Naive thymus-derived CD4-positive, alpha-beta T cell (primary cell): ENCODE measurements at regions not wholly inside any gene's neighbourhood (a gene's known extent, or its start where the extent isn't known, plus 50 kb on each side); places are given as distances from the start of the nearest gene placed in this dataset.

Experiments
- ATAC-seq: fragments of 150-1000 bp; cut with Tn5 transposase; 2 replicates; pipeline ENCODE4 v1.10.0; 2021; ENCODE audit warnings: mild to moderate bottlenecking, moderate library complexity
- CTCF ChIA-PET: fragments of 350-600 bp; sonication (Branson Sonifier 250); formaldehyde crosslinking; loops from one replicate; lab custom pipeline; 2021; ENCODE audit warnings: antibody characterized with exemption; lab: Charles Lee
- POLR2A ChIA-PET: fragments of 350-600 bp; sonication (Branson Sonifier 250); formaldehyde crosslinking; loops from one replicate; lab custom pipeline; 2021; ENCODE audit warnings: antibody characterized with exemption, inconsistent platforms; lab: Charles Lee
- DNase-seq, 9 donors: peaks; one replicate each; pipeline versions ENCODE4 v3.0.0 to v3.0.0-alpha.2; 2020 to 2022; ENCODE audit warnings: mixed read lengths in 1 of 9
- H3K27ac ChIP-seq: one replicate; pipeline ENCODE4 v1.7.0; 2013; ENCODE audit warnings: mild to moderate bottlenecking, low read depth, low read length, moderate library complexity
- H3K27me3 ChIP-seq, 2 donors: one replicate each; pipeline ENCODE4 v1.7.0; 2013; ENCODE audit warnings: low read length in 2 of 2, mild to moderate bottlenecking in 2 of 2, moderate library complexity in 2 of 2; ENCODE audit not compliant: control insufficient read depth in 2 of 2, insufficient read depth in 2 of 2
- H3K36me3 ChIP-seq, 3 experiments: 1 replicate in 2 of 3; 2 replicates in 1 of 3; pipeline ENCODE4 v1.7.0; 2013; ENCODE audit warnings: low read length in 3 of 3, mild to moderate bottlenecking in 3 of 3, moderate library complexity in 1 of 3; ENCODE audit not compliant: insufficient read depth in 3 of 3, control insufficient read depth in 2 of 3
- H3K4me1 ChIP-seq, 2 donors: one replicate each; pipeline ENCODE4 v1.7.0; 2013; ENCODE audit warnings: low read length in 2 of 2, mild to moderate bottlenecking in 2 of 2, moderate library complexity in 1 of 2; ENCODE audit not compliant: control insufficient read depth in 2 of 2, insufficient read depth in 2 of 2
- H3K4me3 ChIP-seq: 2 replicates; pipeline ENCODE4 v1.7.0; 2013; ENCODE audit warnings: mild to moderate bottlenecking, low read length
- H3K9me3 ChIP-seq, 3 experiments: 1 replicate in 2 of 3; 2 replicates in 1 of 3; pipeline ENCODE4 v1.7.0; 2013; ENCODE audit warnings: low read length in 3 of 3; ENCODE audit not compliant: control insufficient read depth in 2 of 3
- H3K27ac Mint-ChIP-seq, 9 donors: one replicate each; pipeline ENCODE4 v1.8.0; 2020 to 2022; ENCODE audit warnings: mixed read lengths in 9 of 9, mild to moderate bottlenecking in 8 of 9, moderate library complexity in 5 of 9, inconsistent platforms in 2 of 9
- H3K27me3 Mint-ChIP-seq, 5 donors: one replicate each; pipeline ENCODE4 v1.8.0; 2021 to 2022; ENCODE audit warnings: mixed read lengths in 5 of 5, mild to moderate bottlenecking in 1 of 5
- H3K36me3 Mint-ChIP-seq, 5 donors: one replicate each; pipeline ENCODE4 v1.8.0; 2020 to 2022; ENCODE audit warnings: mixed read lengths in 5 of 5, mild to moderate bottlenecking in 3 of 5, inconsistent platforms in 1 of 5
- H3K4me1 Mint-ChIP-seq, 7 donors: one replicate each; pipeline ENCODE4 v1.8.0; 2020 to 2022; ENCODE audit warnings: mixed read lengths in 7 of 7, mild to moderate bottlenecking in 3 of 7, inconsistent platforms in 1 of 7
- H3K4me3 Mint-ChIP-seq, 10 donors: one replicate each; pipeline ENCODE4 v1.8.0; 2020 to 2022; ENCODE audit warnings: mild to moderate bottlenecking in 10 of 10, mixed read lengths in 10 of 10, moderate library complexity in 6 of 10, inconsistent platforms in 2 of 10
- H3K9me3 Mint-ChIP-seq, 11 donors: one replicate each; pipeline ENCODE4 v1.8.0; 2020 to 2022; ENCODE audit warnings: mixed read lengths in 11 of 11, mild to moderate bottlenecking in 4 of 11, inconsistent platforms in 1 of 11, moderate library complexity in 1 of 11
- intact Hi-C, 2 donors: fragments of 100-400 bp; cut with micrococcal nuclease; formaldehyde crosslinking; loops; one replicate each; pipeline ENCODE4 v1.15.1; 2023

GRCh38 chr2:155062250-155062921 lies 363.9 kb downstream of the KCNJ3 start:
- Mint-ChIP-seq H3K27me3 (no peaks in the 10 kb centered on the region), H3K36me3 (no peaks in the 10 kb centered on the region), H3K4me3 (no peak overlapping the region), H3K4me1 (no peaks in the 10 kb centered on the region), H3K9me3 (peaks cover 0 to 18% (median 3%) of the 10 kb centered on the region in 11 donors), H3K27ac (no peak overlapping the region)
- Histone ChIP-seq H3K27ac (no peak overlapping the region), H3K4me1 (no peaks in the 10 kb centered on the region), H3K36me3 (no peaks in the 10 kb centered on the region), H3K27me3 (no peaks in the 10 kb centered on the region), H3K4me3 (no peak overlapping the region), H3K9me3 (no peaks in the 10 kb centered on the region)
- ChIA-PET CTCF (no interaction called here), POLR2A (no interaction called here)
- DNase-seq = no peak
- intact Hi-C loops = no loop called here
- no peak for ATAC-seq

- no peaks in the 10 kb centered on the region for H3K9me3 ChIP-seq
- no peaks in the 10 kb centered on the region for H3K27me3 ChIP-seq
- no peak for DNase-seq
- intact Hi-C loops = no loop called here
- H3K27ac ChIP-seq = no peak overlapping the region
- no peaks in the 10 kb centered on the region for H3K4me1 ChIP-seq
- POLR2A ChIA-PET = no interaction called here
- ATAC-seq = no peak
- Mint-ChIP-seq H3K4me3 (no peak overlapping the region), H3K27ac (no peak overlapping the region), H3K9me3 (peaks cover 0 to 9% (median 1%) of the 10 kb centered on the region in 11 donors), H3K4me1 (no peaks in the 10 kb centered on the region), H3K36me3 (no peaks in the 10 kb centered on the region), H3K27me3 (no peaks in the 10 kb centered on the region)
- CTCF ChIA-PET = no interaction called here
- H3K4me3 ChIP-seq = no peak overlapping the region
- no peaks in the 10 kb centered on the region for H3K36me3 ChIP-seq
Observed at GRCh38 chr2:155060896-155061295, 362.4 kb downstream of the KCNJ3 start.

- no peaks in the 10 kb centered on the region for H3K4me1 Mint-ChIP-seq
- H3K4me3 Mint-ChIP-seq = no peak overlapping the region
- Histone ChIP-seq H3K36me3 (no peaks in the 10 kb centered on the region), H3K4me1 (no peaks in the 10 kb centered on the region), H3K9me3 (no peaks in the 10 kb centered on the region), H3K4me3 (no peak overlapping the region), H3K27ac (no peak overlapping the region), H3K27me3 (no peaks in the 10 kb centered on the region)
- no peak for DNase-seq
- intact Hi-C loops = no loop called here
- ATAC-seq = no peak
- POLR2A ChIA-PET = no interaction called here
- H3K27me3 Mint-ChIP-seq = no peaks in the 10 kb centered on the region
- H3K27ac Mint-ChIP-seq = no peak overlapping the region
- no peaks in the 10 kb centered on the region for H3K36me3 Mint-ChIP-seq
- CTCF ChIA-PET = no interaction called here
- H3K9me3 Mint-ChIP-seq = peaks cover 0 to 16% (median under 1%) of the 10 kb centered on the region in 11 donors
Observed at GRCh38 chr2:155054712-155055111, 356.2 kb downstream of the KCNJ3 start.

- CTCF ChIA-PET = no interaction called here
- DNase-seq (no peak), ATAC-seq (no peak)
- Histone ChIP-seq H3K27ac (no peak overlapping the region), H3K4me3 (no peak overlapping the region), H3K4me1 (no peaks in the 10 kb centered on the region), H3K27me3 (no peaks in the 10 kb centered on the region), H3K9me3 (no peaks in the 10 kb centered on the region), H3K36me3 (no peaks in the 10 kb centered on the region)
- Mint-ChIP-seq H3K36me3 (no peaks in the 10 kb centered on the region), H3K9me3 (peaks cover 0 to 7% (median 3%) of the 10 kb centered on the region in 11 donors), H3K27ac (no peak overlapping the region), H3K4me3 (no peak overlapping the region), H3K27me3 (no peaks in the 10 kb centered on the region), H3K4me1 (no peaks in the 10 kb centered on the region)
- POLR2A ChIA-PET = no interaction called here
- intact Hi-C loops = no loop called here
Observed at GRCh38 chr2:155043097-155043496, 344.6 kb downstream of the KCNJ3 start.

GRCh38 chr2:155035308-155035707 lies 336.8 kb downstream of the KCNJ3 start:
- DNase-seq (no peak), ATAC-seq (no peak)
- Mint-ChIP-seq H3K36me3 (no peaks in the 10 kb centered on the region), H3K4me3 (no peak overlapping the region), H3K9me3 (peaks cover 0 to 11% (median 4%) of the 10 kb centered on the region in 11 donors), H3K27me3 (no peaks in the 10 kb centered on the region), H3K27ac (no peak overlapping the region), H3K4me1 (no peaks in the 10 kb centered on the region)
- Histone ChIP-seq H3K27ac (no peak overlapping the region), H3K36me3 (no peaks in the 10 kb centered on the region), H3K9me3 (no peaks in the 10 kb centered on the region), H3K27me3 (no peaks in the 10 kb centered on the region), H3K4me3 (no peak overlapping the region), H3K4me1 (no peaks in the 10 kb centered on the region)
- intact Hi-C loops = no loop called here
- POLR2A ChIA-PET = no interaction called here
- CTCF ChIA-PET = no interaction called here

GRCh38 chr2:155033652-155034051 lies 335.2 kb downstream of the KCNJ3 start:
- Histone ChIP-seq H3K4me3 (no peak overlapping the region), H3K36me3 (no peaks in the 10 kb centered on the region), H3K27me3 (no peaks in the 10 kb centered on the region), H3K4me1 (no peaks in the 10 kb centered on the region), H3K9me3 (no peaks in the 10 kb centered on the region), H3K27ac (no peak overlapping the region)
- Mint-ChIP-seq H3K27ac (no peak overlapping the region), H3K9me3 (peaks cover 0 to 9% (median 4%) of the 10 kb centered on the region in 11 donors), H3K4me3 (no peak overlapping the region), H3K27me3 (no peaks in the 10 kb centered on the region), H3K4me1 (no peaks in the 10 kb centered on the region), H3K36me3 (no peaks in the 10 kb centered on the region)
- intact Hi-C loops = no loop called here
- no peak for DNase-seq
- CTCF ChIA-PET = no interaction called here
- ATAC-seq = no peak
- POLR2A ChIA-PET = no interaction called here

GRCh38 chr2:155030296-155030695 lies 331.8 kb downstream of the KCNJ3 start:
- H3K27me3 Mint-ChIP-seq = no peaks in the 10 kb centered on the region
- H3K27ac ChIP-seq = no peak overlapping the region
- no peaks in the 10 kb centered on the region for H3K36me3 ChIP-seq
- peaks cover 0 to 7% (median 2%) of the 10 kb centered on the region in 11 donors for H3K9me3 Mint-ChIP-seq
- H3K9me3 ChIP-seq = no peaks in the 10 kb centered on the region
- POLR2A ChIA-PET = no interaction called here
- H3K4me3 Mint-ChIP-seq = no peak overlapping the region
- intact Hi-C loops = no loop called here
- H3K4me3 ChIP-seq = no peak overlapping the region
- CTCF ChIA-PET = no interaction called here
- no peak overlapping the region for H3K27ac Mint-ChIP-seq
- H3K27me3 ChIP-seq = no peaks in the 10 kb centered on the region
- no peaks in the 10 kb centered on the region for H3K4me1 ChIP-seq
- H3K4me1 Mint-ChIP-seq = no peaks in the 10 kb centered on the region
- no peaks in the 10 kb centered on the region for H3K36me3 Mint-ChIP-seq
- ATAC-seq (no peak), DNase-seq (no peak)
